PC-3 (cell line): ENCODE measurements at regions not wholly inside any gene's neighbourhood (a gene's known extent, or its start where the extent isn't known, plus 50 kb on each side); places are given as distances from the start of the nearest gene placed in this dataset.

Source experiments
- ATAC-seq: fragments of 200-7000 bp; cut with Tn5 transposase; 2 replicates; pipeline ENCODE4 v1.9.1; 2020; ENCODE audit warnings: mild to moderate bottlenecking, moderate library complexity
- BruUV-seq: library from RNA; stranded (reverse); fragments of 400-500 nt; replicated peaks from 2 replicates; lab custom pipeline; 2021; lab: Mats Ljungman, UMichigan
- CTCF ChIA-PET: fragments of 300-600 bp; sonication (Branson Sonifier 250); formaldehyde crosslinking; loops from one replicate; lab custom pipeline; 2022; ENCODE audit warnings: antibody characterized with exemption; lab: Charles Lee
- POLR2A ChIA-PET: fragments of 300-600 bp; sonication (Branson Sonifier 250); formaldehyde crosslinking; loops from one replicate; lab custom pipeline; 2022; ENCODE audit warnings: antibody characterized with exemption; ENCODE audit not compliant: unreplicated experiment; lab: Charles Lee
- DNase-seq: peaks from one replicate; pipeline ENCODE4 v3.0.0-alpha.2; 2015
- H2AFZ ChIP-seq: fragments of 300-600 bp; sonication (generic); 2 replicates; pipeline ENCODE4 v1.6.0; 2016; ENCODE audit warnings: antibody characterized with exemption, low read length
- H3F3A ChIP-seq: fragments of 300-600 bp; sonication (generic); one replicate; pipeline ENCODE4 v1.6.0; 2017; ENCODE audit warnings: antibody characterized with exemption, low read length, control low read depth, mild to moderate bottlenecking; ENCODE audit not compliant: unreplicated experiment
- H3K27ac ChIP-seq: fragments of 300-600 bp; sonication (generic); 2 replicates; pipeline ENCODE4 v1.5.1; 2016; ENCODE audit warnings: mild to moderate bottlenecking, low read length
- H3K27me3 ChIP-seq: fragments of 300-600 bp; sonication (generic); 2 replicates; pipeline ENCODE4 v1.6.1; 2016; ENCODE audit warnings: low read length, mixed read lengths
- H3K36me3 ChIP-seq: fragments of 300-600 bp; sonication (generic); 2 replicates; pipeline ENCODE4 v1.6.1; 2016; ENCODE audit warnings: low read depth, mixed run types, low read length, mixed read lengths
- H3K4me1 ChIP-seq: fragments of 300-600 bp; sonication (generic); 2 replicates; pipeline ENCODE4 v1.5.1; 2016; ENCODE audit warnings: low read length; ENCODE audit not compliant: insufficient read depth
- H3K4me2 ChIP-seq: fragments of 300-600 bp; sonication (generic); 2 replicates; pipeline ENCODE4 v1.6.0; 2016; ENCODE audit warnings: low read length
- H3K4me3 ChIP-seq: fragments of 300-600 bp; sonication (generic); 2 replicates; pipeline ENCODE4 v1.5.1; 2016; ENCODE audit warnings: mild to moderate bottlenecking, low read length, mixed read lengths
- H3K79me2 ChIP-seq: fragments of 300-600 bp; sonication (generic); 2 replicates; pipeline ENCODE4 v1.6.1; 2017; ENCODE audit warnings: low read length, mixed read lengths
- H3K9ac ChIP-seq: fragments of 300-600 bp; sonication (generic); 2 replicates; pipeline ENCODE4 v1.6.0; 2016; ENCODE audit warnings: mild to moderate bottlenecking, low read length
- H3K9me2 ChIP-seq: fragments of 300-600 bp; sonication (generic); replicated peaks from 2 replicates; pipeline ENCODE4 v1.6.1; 2016; ENCODE audit warnings: mixed run types, low read length, mixed read lengths
- H3K9me3 ChIP-seq: fragments of 300-600 bp; sonication (generic); 2 replicates; pipeline ENCODE4 v1.6.1; 2016; ENCODE audit warnings: low read length, mixed read lengths
- H4K20me1 ChIP-seq: fragments of 300-600 bp; sonication (generic); 2 replicates; pipeline ENCODE4 v1.6.1; 2016; ENCODE audit warnings: low read length, mixed read lengths
- EZH2 ChIP-seq: fragments of 300-600 bp; sonication (generic); IDR thresholded peaks from one replicate; pipeline ENCODE4 v1.6.1; 2017; ENCODE audit warnings: antibody characterized with exemption, mild to moderate bottlenecking, low read length; ENCODE audit not compliant: unreplicated experiment
- EZH2phosphoT487 ChIP-seq: fragments of 300-600 bp; sonication (generic); IDR thresholded peaks from 2 replicates; pipeline ENCODE4 v1.6.1; 2018; ENCODE audit warnings: mild to moderate bottlenecking, antibody characterized with exemption, low read length, borderline replicate concordance
- intact Hi-C: fragments of 100-400 bp; cut with micrococcal nuclease; formaldehyde crosslinking; loops from 2 replicates; pipeline ENCODE4 v1.9.0; 2023
- TF ChIP-seq, protein P1 (sequence below): fragments of 300-600 bp; sonication (generic); conservative IDR thresholded peaks from 2 replicates; pipeline ENCODE4 v1.5.1; 2017; ENCODE audit warnings: antibody characterized with exemption, low read depth, mild to moderate bottlenecking, low read length

DNA sequence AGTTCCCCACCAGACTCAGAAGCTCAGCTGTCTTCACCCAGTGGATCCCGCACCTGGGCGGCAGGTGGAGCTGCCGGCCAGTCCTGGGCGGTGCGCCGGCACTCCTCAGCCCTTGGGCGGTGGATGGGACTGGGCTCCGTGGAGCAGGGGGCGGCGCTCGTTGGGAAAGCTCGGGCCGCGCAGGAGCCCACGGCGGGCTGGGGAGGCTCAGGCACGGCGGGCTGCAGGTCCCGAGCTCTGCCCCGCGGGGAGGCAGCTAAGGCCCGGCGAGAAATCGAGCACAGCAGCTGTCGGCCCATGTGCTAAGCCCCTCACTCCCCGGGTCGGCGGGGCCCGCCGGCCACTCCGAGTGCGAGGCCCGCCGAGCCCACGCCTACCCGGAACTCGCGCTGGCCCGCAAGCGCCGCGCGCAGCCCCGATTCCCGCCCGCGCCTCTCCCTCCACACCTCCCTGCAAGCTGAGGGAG lies 560.0 kb downstream of the BRINP1 start:
- POLR2A ChIA-PET: no interaction called here
- TF ChIP-seq EZH2phosphoT487 (no peak), EZH2 (no peak)
- TF ChIP-seq, protein P1, sequence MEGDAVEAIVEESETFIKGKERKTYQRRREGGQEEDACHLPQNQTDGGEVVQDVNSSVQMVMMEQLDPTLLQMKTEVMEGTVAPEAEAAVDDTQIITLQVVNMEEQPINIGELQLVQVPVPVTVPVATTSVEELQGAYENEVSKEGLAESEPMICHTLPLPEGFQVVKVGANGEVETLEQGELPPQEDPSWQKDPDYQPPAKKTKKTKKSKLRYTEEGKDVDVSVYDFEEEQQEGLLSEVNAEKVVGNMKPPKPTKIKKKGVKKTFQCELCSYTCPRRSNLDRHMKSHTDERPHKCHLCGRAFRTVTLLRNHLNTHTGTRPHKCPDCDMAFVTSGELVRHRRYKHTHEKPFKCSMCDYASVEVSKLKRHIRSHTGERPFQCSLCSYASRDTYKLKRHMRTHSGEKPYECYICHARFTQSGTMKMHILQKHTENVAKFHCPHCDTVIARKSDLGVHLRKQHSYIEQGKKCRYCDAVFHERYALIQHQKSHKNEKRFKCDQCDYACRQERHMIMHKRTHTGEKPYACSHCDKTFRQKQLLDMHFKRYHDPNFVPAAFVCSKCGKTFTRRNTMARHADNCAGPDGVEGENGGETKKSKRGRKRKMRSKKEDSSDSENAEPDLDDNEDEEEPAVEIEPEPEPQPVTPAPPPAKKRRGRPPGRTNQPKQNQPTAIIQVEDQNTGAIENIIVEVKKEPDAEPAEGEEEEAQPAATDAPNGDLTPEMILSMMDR: no peak
- intact Hi-C loops: no loop called here

GRCh38 chr9:118829334-118829733 lies 539.9 kb downstream of the BRINP1 start:
- intact Hi-C loops: no loop called here
- Histone ChIP-seq H3K79me2 (no peaks in the 10 kb centered on the region), H3K4me3 (no peak overlapping the region), H3K27me3 (no peaks in the 10 kb centered on the region), H3K9ac (no peak overlapping the region), H3K4me2 (no peak overlapping the region), H3K4me1 (no peaks in the 10 kb centered on the region), H2AFZ (no peak overlapping the region), H3K9me3 (no peaks in the 10 kb centered on the region), H3K9me2 (no peaks in the 10 kb centered on the region), H3K36me3 (no peaks in the 10 kb centered on the region), H4K20me1 (no peaks in the 10 kb centered on the region), H3K27ac (no peak overlapping the region), H3F3A (no peaks in the 10 kb centered on the region)
- ATAC-seq (no peak), DNase-seq (no peak)
- TF ChIP-seq, protein P1: no peak
- TF ChIP-seq EZH2: no peak
- POLR2A ChIA-PET: no interaction called here
- CTCF ChIA-PET: no interaction called here
- BruUV-seq: no TSS peak

More for the DNA sequence above, 560.0 kb downstream of the BRINP1 start:
- no peak for DNase-seq
- H3K9me2 ChIP-seq: no peaks in the 10 kb centered on the region
- H4K20me1 ChIP-seq: no peaks in the 10 kb centered on the region
- H3K9ac ChIP-seq: no peak overlapping the region
- H3K4me3 ChIP-seq: no peak overlapping the region
- H3K4me1 ChIP-seq: no peaks in the 10 kb centered on the region
- no peaks in the 10 kb centered on the region for H3K36me3 ChIP-seq
- no peaks in the 10 kb centered on the region for H3K9me3 ChIP-seq
- H3K27me3 ChIP-seq: no peaks in the 10 kb centered on the region
- H3F3A ChIP-seq: no peaks in the 10 kb centered on the region
- ATAC-seq: no peak
- CTCF ChIA-PET: no interaction called here
- no peak overlapping the region for H2AFZ ChIP-seq
- BruUV-seq: no TSS peak
- no peaks in the 10 kb centered on the region for H3K79me2 ChIP-seq
- no peak overlapping the region for H3K27ac ChIP-seq
- no peak overlapping the region for H3K4me2 ChIP-seq

GRCh38 chr9:118832371-118832770 lies 536.9 kb downstream of the BRINP1 start:
- no peaks in the 10 kb centered on the region for H4K20me1 ChIP-seq
- POLR2A ChIA-PET: no interaction called here
- H3K27me3 ChIP-seq: no peaks in the 10 kb centered on the region
- H3K27ac ChIP-seq: no peak overlapping the region
- no peaks in the 10 kb centered on the region for H3F3A ChIP-seq
- no peaks in the 10 kb centered on the region for H3K79me2 ChIP-seq
- BruUV-seq: no TSS peak
- CTCF ChIA-PET: no interaction called here
- ATAC-seq (no peak), DNase-seq (no peak)
- no peaks in the 10 kb centered on the region; the same call in 1 of the 2 replicates for H3K9me3 ChIP-seq
- no peak overlapping the region for H3K9ac ChIP-seq
- intact Hi-C loops: no loop called here
- H2AFZ ChIP-seq: no peak overlapping the region
- H3K4me3 ChIP-seq: no peak overlapping the region
- H3K4me1 ChIP-seq: no peaks in the 10 kb centered on the region
- H3K36me3 ChIP-seq: no peaks in the 10 kb centered on the region
- TF ChIP-seq, protein P1: no peak
- no peak for TF ChIP-seq EZH2
- H3K9me2 ChIP-seq: no peaks in the 10 kb centered on the region
- no peak overlapping the region for H3K4me2 ChIP-seq
